ENCODE measurements at regions not wholly inside any gene's neighbourhood (a gene's known extent, or its start where the extent isn't known, plus 50 kb on each side); places are given as distances from the start of the nearest gene placed in this dataset.

DNA sequence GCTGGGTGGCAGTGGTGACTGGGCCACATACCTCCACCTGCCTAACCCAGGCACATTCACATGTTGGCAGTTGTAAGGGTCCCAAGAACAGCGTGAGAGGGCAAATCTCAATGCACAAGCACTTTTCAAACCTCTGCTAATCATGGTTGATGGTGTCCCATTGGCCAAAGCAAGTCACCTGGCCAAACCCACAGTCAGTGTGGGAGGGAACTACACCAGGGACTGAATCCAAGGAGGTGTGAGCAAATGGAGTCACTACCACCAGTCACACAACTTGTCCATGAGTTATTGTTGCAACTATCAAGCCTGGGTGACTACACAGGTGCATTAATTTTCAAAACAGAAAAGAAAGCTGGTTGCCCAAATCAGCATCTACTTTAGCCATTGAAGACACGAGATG, 260.1 kb downstream of the BCOR start:
- no peak overlapping the region for H3K4me3 ChIP-seq
- TF ChIP-seq, protein P1, sequence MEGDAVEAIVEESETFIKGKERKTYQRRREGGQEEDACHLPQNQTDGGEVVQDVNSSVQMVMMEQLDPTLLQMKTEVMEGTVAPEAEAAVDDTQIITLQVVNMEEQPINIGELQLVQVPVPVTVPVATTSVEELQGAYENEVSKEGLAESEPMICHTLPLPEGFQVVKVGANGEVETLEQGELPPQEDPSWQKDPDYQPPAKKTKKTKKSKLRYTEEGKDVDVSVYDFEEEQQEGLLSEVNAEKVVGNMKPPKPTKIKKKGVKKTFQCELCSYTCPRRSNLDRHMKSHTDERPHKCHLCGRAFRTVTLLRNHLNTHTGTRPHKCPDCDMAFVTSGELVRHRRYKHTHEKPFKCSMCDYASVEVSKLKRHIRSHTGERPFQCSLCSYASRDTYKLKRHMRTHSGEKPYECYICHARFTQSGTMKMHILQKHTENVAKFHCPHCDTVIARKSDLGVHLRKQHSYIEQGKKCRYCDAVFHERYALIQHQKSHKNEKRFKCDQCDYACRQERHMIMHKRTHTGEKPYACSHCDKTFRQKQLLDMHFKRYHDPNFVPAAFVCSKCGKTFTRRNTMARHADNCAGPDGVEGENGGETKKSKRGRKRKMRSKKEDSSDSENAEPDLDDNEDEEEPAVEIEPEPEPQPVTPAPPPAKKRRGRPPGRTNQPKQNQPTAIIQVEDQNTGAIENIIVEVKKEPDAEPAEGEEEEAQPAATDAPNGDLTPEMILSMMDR (IDR thresholded peaks at IDR 0.05): no peak
- DNase-seq (ENCODE audit: low spot score): no peak
- H3K27ac ChIP-seq: no peak overlapping the region

GRCh38 chrX:39839371-39839770, 258.4 kb downstream of the BCOR start:
- Histone ChIP-seq H3K4me3 (no peak overlapping the region), H3K27ac (no peak overlapping the region)
- TF ChIP-seq, protein P1 (IDR thresholded peaks at IDR 0.05): no peak
- no peak for DNase-seq (ENCODE audit: low spot score)

GRCh38 chrX:39840133-39840532, 257.6 kb downstream of the BCOR start:
- no peak for DNase-seq (ENCODE audit: low spot score)
- peak overlapping the region; percentile 56 to 81 for H3K27ac ChIP-seq

DNA sequence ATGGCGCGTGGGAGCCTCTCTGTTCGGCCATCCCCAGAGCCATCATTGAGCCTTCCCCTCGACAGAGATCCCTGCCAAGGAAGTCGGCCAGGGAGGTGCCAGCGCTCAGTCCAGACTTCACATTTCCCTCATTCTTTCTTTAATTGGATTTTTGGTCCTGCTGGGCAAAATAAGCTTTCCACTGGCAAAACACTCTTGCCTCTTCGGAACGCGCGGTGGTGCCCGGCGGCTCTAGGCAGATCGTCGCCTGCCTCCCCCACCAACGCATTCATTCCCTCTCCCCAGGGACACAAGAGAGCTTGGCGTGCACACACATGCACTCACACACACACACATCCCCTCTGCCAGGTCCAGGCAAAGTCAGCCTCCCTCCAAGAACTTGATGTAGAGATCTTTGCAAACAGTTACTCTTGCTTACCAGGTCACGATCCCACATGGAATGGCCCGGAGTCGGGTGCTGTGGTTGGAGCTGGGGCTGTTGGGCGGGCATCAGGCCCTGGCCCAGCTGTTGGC, 257.1 kb downstream of the BCOR start:
- Histone ChIP-seq H3K27ac (peak overlapping the region; percentile 56 to 81), H3K4me3 (no peak overlapping the region)
- peak; percentile 79 for DNase-seq (ENCODE audit: low spot score)
- TF ChIP-seq, protein P1 (IDR thresholded peaks at IDR 0.05): no peak

More at GRCh38 chrX:39840133-39840532, 257.6 kb downstream of the BCOR start:
- H3K4me3 ChIP-seq: no peak overlapping the region
- TF ChIP-seq, protein P1 (IDR thresholded peaks at IDR 0.05): no peak

DNA sequence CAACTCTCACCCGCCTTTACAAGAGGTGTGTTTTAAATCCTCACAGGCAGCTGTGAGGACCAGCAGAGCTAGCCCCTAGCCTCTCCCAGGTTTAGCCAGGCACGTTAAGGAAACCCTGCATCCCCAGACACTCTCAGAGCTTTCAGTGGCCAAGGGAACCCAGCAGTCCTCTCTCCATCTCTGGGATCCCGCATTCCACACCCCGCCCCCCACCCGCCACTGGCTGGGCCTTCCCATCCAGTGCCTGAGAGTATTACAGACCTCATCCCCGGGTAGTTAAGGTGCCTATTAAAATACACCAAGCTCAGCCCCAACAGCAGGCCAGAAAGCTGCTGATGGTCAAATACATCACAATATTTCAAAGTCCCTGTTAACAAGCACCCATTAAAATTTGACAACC, 256.2 kb downstream of the BCOR start:
- TF ChIP-seq, protein P1 (IDR thresholded peaks at IDR 0.05): no peak
- Histone ChIP-seq H3K27ac (peak overlapping the region; percentile 56 to 81), H3K4me3 (no peak overlapping the region)
- DNase-seq (ENCODE audit: low spot score): no peak

- Histone ChIP-seq H3K27ac (no peak overlapping the region), H3K4me3 (no peak overlapping the region)
- TF ChIP-seq, protein P1 (IDR thresholded peaks at IDR 0.05): no peak
- DNase-seq (ENCODE audit: low spot score): no peak
Measured at GRCh38 chrX:39842281-39842973, 255.3 kb downstream of the BCOR start.

GRCh38 chrX:39843318-39843717, 254.4 kb downstream of the BCOR start:
- DNase-seq (ENCODE audit: low spot score): no peak
- Histone ChIP-seq H3K27ac (no peak overlapping the region), H3K4me3 (no peak overlapping the region)
- TF ChIP-seq, protein P1 (IDR thresholded peaks at IDR 0.05): no peak

All from coronary artery (tissue), 2 donors.